H9 (cell line): ENCODE measurements at regions not wholly inside any gene's neighbourhood (a gene's known extent, or its start where the extent isn't known, plus 50 kb on each side); places are given as distances from the start of the nearest gene placed in this dataset.

Experiments used
- DNase-seq: peaks from one replicate; pipeline ENCODE4 v3.0.0-alpha.2; 2017
- H2AFZ ChIP-seq: one replicate; pipeline ENCODE4 v1.6.1; 2013; ENCODE audit warnings: mild to moderate bottlenecking, low read length, control low read depth, moderate library complexity
- H2AK5ac ChIP-seq: 2 replicates; pipeline ENCODE4 v1.6.1; 2013; ENCODE audit warnings: low read length, control low read depth, mixed read lengths; ENCODE audit not compliant: insufficient read length
- H2BK120ac ChIP-seq: one replicate; pipeline ENCODE4 v1.6.1; 2013; ENCODE audit warnings: low read depth, mild to moderate bottlenecking, low read length, control low read depth, inconsistent platforms; ENCODE audit not compliant: poor library complexity, severe bottlenecking
- H2BK12ac ChIP-seq: 2 replicates; pipeline ENCODE4 v1.6.1; 2013; ENCODE audit warnings: low read length, control low read depth, mixed read lengths, low read depth; ENCODE audit not compliant: insufficient read length
- H2BK15ac ChIP-seq: 2 replicates; pipeline ENCODE4 v1.6.1; 2013; ENCODE audit warnings: low read depth, low read length, control low read depth
- H2BK20ac ChIP-seq: one replicate; pipeline ENCODE4 v1.6.1; 2013; ENCODE audit warnings: low read depth, mild to moderate bottlenecking, low read length, control low read depth, inconsistent platforms; ENCODE audit not compliant: poor library complexity, severe bottlenecking
- H2BK5ac ChIP-seq: 2 replicates; pipeline ENCODE4 v1.6.1; 2013; ENCODE audit warnings: low read length, control low read depth, mixed read lengths; ENCODE audit not compliant: insufficient read length
- H3K14ac ChIP-seq: 2 replicates; pipeline ENCODE4 v1.6.1; 2013; ENCODE audit warnings: low read length, control low read depth; ENCODE audit not compliant: insufficient read depth
- H3K18ac ChIP-seq: 2 replicates; pipeline ENCODE4 v1.6.1; 2013; ENCODE audit warnings: low read depth, mild to moderate bottlenecking, mixed read lengths, low read length, control low read depth; ENCODE audit not compliant: insufficient read length
- H3K23ac ChIP-seq: 2 replicates; pipeline ENCODE4 v1.6.1; 2013; ENCODE audit warnings: low read length, control low read depth, mixed read lengths, low read depth; ENCODE audit not compliant: insufficient read length
- H3K23me2 ChIP-seq: 2 replicates; pipeline ENCODE4 v1.6.1; 2013; ENCODE audit warnings: low read depth, mild to moderate bottlenecking, mixed read lengths, low read length, control low read depth; ENCODE audit not compliant: insufficient read length, poor library complexity, severe bottlenecking
- H3K27ac ChIP-seq: 2 replicates; pipeline ENCODE4 v1.5.1; 2013; ENCODE audit warnings: low read length, control low read depth, mixed read lengths, low read depth; ENCODE audit not compliant: insufficient read length
- H3K27me3 ChIP-seq: 2 replicates; pipeline ENCODE4 v1.6.1; 2013; ENCODE audit warnings: low read length, control low read depth, inconsistent platforms; ENCODE audit not compliant: insufficient read depth
- H3K4ac ChIP-seq: 2 replicates; pipeline ENCODE4 v1.6.1; 2013; ENCODE audit warnings: low read depth, mild to moderate bottlenecking, control low read depth, inconsistent platforms, low read length, moderate library complexity
- H3K4me1 ChIP-seq: 2 replicates; pipeline ENCODE4 v1.6.1; 2013; ENCODE audit warnings: low read length, control low read depth, inconsistent platforms; ENCODE audit not compliant: insufficient read depth
- H3K4me2 ChIP-seq: 2 replicates; pipeline ENCODE4 v1.6.1; 2013; ENCODE audit warnings: low read length, control low read depth, mixed read lengths; ENCODE audit not compliant: insufficient read length, insufficient read depth
- H3K56ac ChIP-seq: 2 replicates; pipeline ENCODE4 v1.6.1; 2013; ENCODE audit warnings: low read depth, mild to moderate bottlenecking, mixed read lengths, low read length, control low read depth; ENCODE audit not compliant: insufficient read length
- H3K79me1 ChIP-seq: 2 replicates; pipeline ENCODE4 v1.6.1; 2013; ENCODE audit warnings: low read depth, mild to moderate bottlenecking, moderate library complexity, low read length, control low read depth, inconsistent platforms; ENCODE audit not compliant: insufficient read depth, poor library complexity, severe bottlenecking
- H3K79me2 ChIP-seq: 2 replicates; pipeline ENCODE4 v1.6.1; 2013; ENCODE audit warnings: low read length, control low read depth, inconsistent platforms; ENCODE audit not compliant: insufficient read depth
- H3K9ac ChIP-seq: 2 replicates; pipeline ENCODE4 v1.6.1; 2013; ENCODE audit warnings: low read length, control low read depth, mixed read lengths; ENCODE audit not compliant: insufficient read length; ENCODE audit errors: extremely low read depth
- H3K9me3 ChIP-seq: one replicate; pipeline ENCODE4 v1.6.1; 2013; ENCODE audit warnings: low read depth, low read length, inconsistent platforms; ENCODE audit not compliant: control insufficient read depth
- H3T11ph ChIP-seq: one replicate; pipeline ENCODE4 v1.6.1; 2013; ENCODE audit warnings: mild to moderate bottlenecking, low read length, control low read depth, inconsistent platforms
- H4K20me1 ChIP-seq: one replicate; pipeline ENCODE4 v1.6.1; 2013; ENCODE audit not compliant: control insufficient read depth, insufficient read length, insufficient read depth
- H4K5ac ChIP-seq: 2 replicates; pipeline ENCODE4 v1.6.1; 2013; ENCODE audit warnings: low read depth, mild to moderate bottlenecking, mixed read lengths, low read length, control low read depth; ENCODE audit not compliant: insufficient read length
- H4K8ac ChIP-seq: replicated peaks from 2 replicates; pipeline ENCODE4 v1.6.1; 2013; ENCODE audit warnings: low read length, control low read depth, mixed read lengths, low read depth; ENCODE audit not compliant: insufficient read length
- H4K91ac ChIP-seq: 2 replicates; pipeline ENCODE4 v1.6.1; 2013; ENCODE audit warnings: low read depth, mild to moderate bottlenecking, moderate library complexity, mixed read lengths, low read length, control low read depth; ENCODE audit not compliant: insufficient read length
- H3K27ac Mint-ChIP-seq, 3 experiments: 2 replicates in 2 of 3; 3 replicates in 1 of 3; pipeline ENCODE4 v1.8.0; 2020 to 2021; ENCODE audit warnings: mixed read lengths in 3 of 3, mild to moderate bottlenecking in 1 of 3, moderate library complexity in 1 of 3
- H3K27me3 Mint-ChIP-seq: 2 replicates; pipeline ENCODE4 v1.8.0; 2021; ENCODE audit warnings: low read depth, mild to moderate bottlenecking, moderate library complexity, mixed read lengths
- H3K36me3 Mint-ChIP-seq, 3 experiments: 2 replicates in 2 of 3; 3 replicates in 1 of 3; pipeline ENCODE4 v1.8.0; 2020 to 2021; ENCODE audit warnings: low read depth in 3 of 3, mixed read lengths in 3 of 3; ENCODE audit not compliant: insufficient read depth in 1 of 3
- H3K4me1 Mint-ChIP-seq, 2 experiments: 2 replicates each; pipeline ENCODE4 v1.8.0; 2020; ENCODE audit warnings: mixed read lengths in 2 of 2
- H3K4me3 Mint-ChIP-seq, 2 experiments: 2 replicates in 1 of 2; 3 replicates in 1 of 2; pipeline ENCODE4 v1.8.0; 2020 to 2021; ENCODE audit warnings: mild to moderate bottlenecking in 2 of 2, mixed read lengths in 2 of 2, moderate library complexity in 1 of 2
- H3K9me3 Mint-ChIP-seq, 2 experiments: 2 replicates in 1 of 2; 3 replicates in 1 of 2; pipeline ENCODE4 v1.8.0; 2020; ENCODE audit warnings: mild to moderate bottlenecking in 2 of 2, mixed read lengths in 2 of 2, moderate library complexity in 1 of 2
- WGBS: extraction: QIAGEN DNeasy Blood & Tissue Kit; methylation state at CpG from one replicate; pipeline ENCODE4 v1.1.7; 2013; ENCODE audit warnings: missing lambda C conversion rate, low lambda C conversion rate, mixed read lengths; ENCODE audit not compliant: insufficient read length; ENCODE audit errors: extremely low coverage; 5-methylcytosine and 5-hydroxymethylcytosine counted together
- TF ChIP-seq, protein P1 (sequence below): fragments of 200-600 bp; sonication (generic); conservative IDR thresholded peaks from 3 replicates; pipeline ENCODE4 v1.8.0; 2021; ENCODE audit warnings: antibody characterized with exemption, mild to moderate bottlenecking

DNA sequence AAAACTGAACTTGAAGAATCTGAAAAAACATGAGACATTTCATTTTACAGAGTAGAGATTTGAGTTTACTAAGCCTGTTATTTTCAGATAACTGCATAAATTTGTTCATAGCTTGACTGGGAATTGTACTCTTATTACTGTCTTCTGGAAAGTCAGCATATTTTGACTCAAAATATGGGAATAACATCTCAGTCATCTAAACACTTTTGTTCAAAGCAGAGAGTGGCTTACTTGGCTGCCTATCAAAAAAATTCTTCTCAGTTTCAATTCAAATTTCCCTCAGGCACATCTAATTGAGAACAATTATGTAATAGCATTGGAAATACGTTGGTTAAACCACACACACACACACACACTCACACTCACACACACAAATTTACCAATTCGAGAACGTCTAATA lies 384.6 kb downstream of the ARL4A start:
- H3K4me1 Mint-ChIP-seq: no peaks in the 10 kb centered on the region
- H3K79me2 ChIP-seq: no peaks in the 10 kb centered on the region
- H3K36me3 Mint-ChIP-seq: no peaks in the 10 kb centered on the region
- no peak overlapping the region for H3K4me3 Mint-ChIP-seq
- no peak overlapping the region for H4K91ac ChIP-seq
- H3K27ac Mint-ChIP-seq: no peak overlapping the region
- no peak overlapping the region for H3K4me2 ChIP-seq
- H3K79me1 ChIP-seq: no peaks in the 10 kb centered on the region
- H2BK15ac ChIP-seq: no peak overlapping the region
- H3K27ac ChIP-seq: no peak overlapping the region
- no peaks in the 10 kb centered on the region for H4K20me1 ChIP-seq
- WGBS: no CpG with 5 or more reads among the region's 3 CpGs
- no peak overlapping the region for H2BK5ac ChIP-seq
- no peak overlapping the region for H3K23ac ChIP-seq
- H3K4ac ChIP-seq: no peak overlapping the region
- H3K4me1 ChIP-seq: no peaks in the 10 kb centered on the region
- H3K23me2 ChIP-seq: no peaks in the 10 kb centered on the region
- H3K18ac ChIP-seq: no peak overlapping the region
- H3T11ph ChIP-seq: no peak overlapping the region
- H3K27me3 Mint-ChIP-seq: no peaks in the 10 kb centered on the region
- H3K9me3 ChIP-seq: no peaks in the 10 kb centered on the region
- no peak overlapping the region for H3K9ac ChIP-seq
- H3K27me3 ChIP-seq: no peaks in the 10 kb centered on the region
- no peak overlapping the region for H2BK120ac ChIP-seq
- H2BK20ac ChIP-seq: no peak overlapping the region
- DNase-seq: no peak
- H3K14ac ChIP-seq: no peak overlapping the region
- H2BK12ac ChIP-seq: no peak overlapping the region
- TF ChIP-seq, protein P1, sequence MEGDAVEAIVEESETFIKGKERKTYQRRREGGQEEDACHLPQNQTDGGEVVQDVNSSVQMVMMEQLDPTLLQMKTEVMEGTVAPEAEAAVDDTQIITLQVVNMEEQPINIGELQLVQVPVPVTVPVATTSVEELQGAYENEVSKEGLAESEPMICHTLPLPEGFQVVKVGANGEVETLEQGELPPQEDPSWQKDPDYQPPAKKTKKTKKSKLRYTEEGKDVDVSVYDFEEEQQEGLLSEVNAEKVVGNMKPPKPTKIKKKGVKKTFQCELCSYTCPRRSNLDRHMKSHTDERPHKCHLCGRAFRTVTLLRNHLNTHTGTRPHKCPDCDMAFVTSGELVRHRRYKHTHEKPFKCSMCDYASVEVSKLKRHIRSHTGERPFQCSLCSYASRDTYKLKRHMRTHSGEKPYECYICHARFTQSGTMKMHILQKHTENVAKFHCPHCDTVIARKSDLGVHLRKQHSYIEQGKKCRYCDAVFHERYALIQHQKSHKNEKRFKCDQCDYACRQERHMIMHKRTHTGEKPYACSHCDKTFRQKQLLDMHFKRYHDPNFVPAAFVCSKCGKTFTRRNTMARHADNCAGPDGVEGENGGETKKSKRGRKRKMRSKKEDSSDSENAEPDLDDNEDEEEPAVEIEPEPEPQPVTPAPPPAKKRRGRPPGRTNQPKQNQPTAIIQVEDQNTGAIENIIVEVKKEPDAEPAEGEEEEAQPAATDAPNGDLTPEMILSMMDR: no peak
- no peak overlapping the region for H4K5ac ChIP-seq
- no peaks in the 10 kb centered on the region for H3K9me3 Mint-ChIP-seq
- no peak overlapping the region for H2AK5ac ChIP-seq
- H4K8ac ChIP-seq: no peak overlapping the region
- H2AFZ ChIP-seq: no peak overlapping the region
- H3K56ac ChIP-seq: no peak overlapping the region
